ENCODE measurements at regions not wholly inside any gene's neighbourhood (a gene's known extent, or its start where the extent isn't known, plus 50 kb on each side); places are given as distances from the start of the nearest gene placed in this dataset.

DNA sequence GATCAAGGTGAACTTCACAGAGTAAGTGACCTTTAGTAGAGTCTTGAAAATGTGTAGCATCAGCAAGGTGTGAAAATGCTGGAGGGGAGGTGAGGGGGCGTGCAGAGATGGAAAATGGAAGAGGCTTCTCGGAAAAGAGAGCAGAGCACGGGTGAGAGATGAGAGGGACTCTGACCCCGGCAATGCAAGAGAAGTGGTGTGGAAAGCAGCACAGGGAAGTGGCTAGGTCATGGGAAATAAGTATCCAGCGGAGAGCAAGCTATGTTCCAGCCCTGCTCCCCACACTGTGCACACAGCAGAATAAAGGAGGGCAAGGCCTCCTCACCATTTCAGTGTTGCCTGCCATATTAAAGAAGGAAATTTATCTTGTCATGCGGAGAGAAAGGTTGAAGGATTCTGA, 241.7 kb upstream of the DOK6 start (continued):
- TF ChIP-seq, protein P1, sequence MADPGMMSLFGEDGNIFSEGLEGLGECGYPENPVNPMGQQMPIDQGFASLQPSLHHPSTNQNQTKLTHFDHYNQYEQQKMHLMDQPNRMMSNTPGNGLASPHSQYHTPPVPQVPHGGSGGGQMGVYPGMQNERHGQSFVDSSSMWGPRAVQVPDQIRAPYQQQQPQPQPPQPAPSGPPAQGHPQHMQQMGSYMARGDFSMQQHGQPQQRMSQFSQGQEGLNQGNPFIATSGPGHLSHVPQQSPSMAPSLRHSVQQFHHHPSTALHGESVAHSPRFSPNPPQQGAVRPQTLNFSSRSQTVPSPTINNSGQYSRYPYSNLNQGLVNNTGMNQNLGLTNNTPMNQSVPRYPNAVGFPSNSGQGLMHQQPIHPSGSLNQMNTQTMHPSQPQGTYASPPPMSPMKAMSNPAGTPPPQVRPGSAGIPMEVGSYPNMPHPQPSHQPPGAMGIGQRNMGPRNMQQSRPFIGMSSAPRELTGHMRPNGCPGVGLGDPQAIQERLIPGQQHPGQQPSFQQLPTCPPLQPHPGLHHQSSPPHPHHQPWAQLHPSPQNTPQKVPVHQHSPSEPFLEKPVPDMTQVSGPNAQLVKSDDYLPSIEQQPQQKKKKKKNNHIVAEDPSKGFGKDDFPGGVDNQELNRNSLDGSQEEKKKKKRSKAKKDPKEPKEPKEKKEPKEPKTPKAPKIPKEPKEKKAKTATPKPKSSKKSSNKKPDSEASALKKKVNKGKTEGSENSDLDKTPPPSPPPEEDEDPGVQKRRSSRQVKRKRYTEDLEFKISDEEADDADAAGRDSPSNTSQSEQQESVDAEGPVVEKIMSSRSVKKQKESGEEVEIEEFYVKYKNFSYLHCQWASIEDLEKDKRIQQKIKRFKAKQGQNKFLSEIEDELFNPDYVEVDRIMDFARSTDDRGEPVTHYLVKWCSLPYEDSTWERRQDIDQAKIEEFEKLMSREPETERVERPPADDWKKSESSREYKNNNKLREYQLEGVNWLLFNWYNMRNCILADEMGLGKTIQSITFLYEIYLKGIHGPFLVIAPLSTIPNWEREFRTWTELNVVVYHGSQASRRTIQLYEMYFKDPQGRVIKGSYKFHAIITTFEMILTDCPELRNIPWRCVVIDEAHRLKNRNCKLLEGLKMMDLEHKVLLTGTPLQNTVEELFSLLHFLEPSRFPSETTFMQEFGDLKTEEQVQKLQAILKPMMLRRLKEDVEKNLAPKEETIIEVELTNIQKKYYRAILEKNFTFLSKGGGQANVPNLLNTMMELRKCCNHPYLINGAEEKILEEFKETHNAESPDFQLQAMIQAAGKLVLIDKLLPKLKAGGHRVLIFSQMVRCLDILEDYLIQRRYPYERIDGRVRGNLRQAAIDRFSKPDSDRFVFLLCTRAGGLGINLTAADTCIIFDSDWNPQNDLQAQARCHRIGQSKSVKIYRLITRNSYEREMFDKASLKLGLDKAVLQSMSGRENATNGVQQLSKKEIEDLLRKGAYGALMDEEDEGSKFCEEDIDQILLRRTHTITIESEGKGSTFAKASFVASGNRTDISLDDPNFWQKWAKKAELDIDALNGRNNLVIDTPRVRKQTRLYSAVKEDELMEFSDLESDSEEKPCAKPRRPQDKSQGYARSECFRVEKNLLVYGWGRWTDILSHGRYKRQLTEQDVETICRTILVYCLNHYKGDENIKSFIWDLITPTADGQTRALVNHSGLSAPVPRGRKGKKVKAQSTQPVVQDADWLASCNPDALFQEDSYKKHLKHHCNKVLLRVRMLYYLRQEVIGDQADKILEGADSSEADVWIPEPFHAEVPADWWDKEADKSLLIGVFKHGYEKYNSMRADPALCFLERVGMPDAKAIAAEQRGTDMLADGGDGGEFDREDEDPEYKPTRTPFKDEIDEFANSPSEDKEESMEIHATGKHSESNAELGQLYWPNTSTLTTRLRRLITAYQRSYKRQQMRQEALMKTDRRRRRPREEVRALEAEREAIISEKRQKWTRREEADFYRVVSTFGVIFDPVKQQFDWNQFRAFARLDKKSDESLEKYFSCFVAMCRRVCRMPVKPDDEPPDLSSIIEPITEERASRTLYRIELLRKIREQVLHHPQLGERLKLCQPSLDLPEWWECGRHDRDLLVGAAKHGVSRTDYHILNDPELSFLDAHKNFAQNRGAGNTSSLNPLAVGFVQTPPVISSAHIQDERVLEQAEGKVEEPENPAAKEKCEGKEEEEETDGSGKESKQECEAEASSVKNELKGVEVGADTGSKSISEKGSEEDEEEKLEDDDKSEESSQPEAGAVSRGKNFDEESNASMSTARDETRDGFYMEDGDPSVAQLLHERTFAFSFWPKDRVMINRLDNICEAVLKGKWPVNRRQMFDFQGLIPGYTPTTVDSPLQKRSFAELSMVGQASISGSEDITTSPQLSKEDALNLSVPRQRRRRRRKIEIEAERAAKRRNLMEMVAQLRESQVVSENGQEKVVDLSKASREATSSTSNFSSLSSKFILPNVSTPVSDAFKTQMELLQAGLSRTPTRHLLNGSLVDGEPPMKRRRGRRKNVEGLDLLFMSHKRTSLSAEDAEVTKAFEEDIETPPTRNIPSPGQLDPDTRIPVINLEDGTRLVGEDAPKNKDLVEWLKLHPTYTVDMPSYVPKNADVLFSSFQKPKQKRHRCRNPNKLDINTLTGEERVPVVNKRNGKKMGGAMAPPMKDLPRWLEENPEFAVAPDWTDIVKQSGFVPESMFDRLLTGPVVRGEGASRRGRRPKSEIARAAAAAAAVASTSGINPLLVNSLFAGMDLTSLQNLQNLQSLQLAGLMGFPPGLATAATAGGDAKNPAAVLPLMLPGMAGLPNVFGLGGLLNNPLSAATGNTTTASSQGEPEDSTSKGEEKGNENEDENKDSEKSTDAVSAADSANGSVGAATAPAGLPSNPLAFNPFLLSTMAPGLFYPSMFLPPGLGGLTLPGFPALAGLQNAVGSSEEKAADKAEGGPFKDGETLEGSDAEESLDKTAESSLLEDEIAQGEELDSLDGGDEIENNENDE (IDR thresholded peaks at IDR 0.05; ENCODE audit: insufficient replicate concordance, low read length): no peak
- TF ChIP-seq HDAC6 (IDR thresholded peaks at IDR 0.05; ENCODE audit: low read depth, low read length): no peak
- no peak for TF ChIP-seq HDAC2 (IDR thresholded peaks at IDR 0.05; ENCODE audit: borderline replicate concordance in 1 of 2, low read depth in 2 of 2, low read length in 2 of 2)
- TF ChIP-seq RFX5 (IDR thresholded peaks at IDR 0.05; ENCODE audit: borderline replicate concordance, low read depth, low read length): no peak
- TF ChIP-seq TBP (IDR thresholded peaks at IDR 0.05; ENCODE audit: low read depth, low read length): no peak
- TF ChIP-seq KDM1A (IDR thresholded peaks at IDR 0.05; ENCODE audit: borderline replicate concordance, low read length): no peak

Measured in H1 (cell line).